Astrocyte of the cerebellum (primary cell): ENCODE measurements at regions not wholly inside any gene's neighbourhood (a gene's known extent, or its start where the extent isn't known, plus 50 kb on each side); places are given as distances from the start of the nearest gene placed in this dataset.

ENCODE experiments used
- DNase-seq: peaks from one replicate; pipeline ENCODE4 v3.0.0-alpha.2; 2011; ENCODE audit warnings: low read depth
- H3K4me3 ChIP-seq: 2 replicates; pipeline ENCODE4 v1.5.1; 2011; ENCODE audit warnings: mild to moderate bottlenecking, low read depth, low read length, moderate library complexity
- in situ Hi-C: cut with HindIII; loops from 2 replicates; pipeline ENCODE4 v1.10.0; 2017; ENCODE audit warnings: low sequenced_read_pairs
- TF ChIP-seq, protein P1 (sequence below): IDR thresholded peaks from 2 replicates; pipeline ENCODE4 v1.5.1; 2012; ENCODE audit warnings: low read length, low read depth, moderate library complexity, mild to moderate bottlenecking; ENCODE audit errors: missing control alignments

DNA sequence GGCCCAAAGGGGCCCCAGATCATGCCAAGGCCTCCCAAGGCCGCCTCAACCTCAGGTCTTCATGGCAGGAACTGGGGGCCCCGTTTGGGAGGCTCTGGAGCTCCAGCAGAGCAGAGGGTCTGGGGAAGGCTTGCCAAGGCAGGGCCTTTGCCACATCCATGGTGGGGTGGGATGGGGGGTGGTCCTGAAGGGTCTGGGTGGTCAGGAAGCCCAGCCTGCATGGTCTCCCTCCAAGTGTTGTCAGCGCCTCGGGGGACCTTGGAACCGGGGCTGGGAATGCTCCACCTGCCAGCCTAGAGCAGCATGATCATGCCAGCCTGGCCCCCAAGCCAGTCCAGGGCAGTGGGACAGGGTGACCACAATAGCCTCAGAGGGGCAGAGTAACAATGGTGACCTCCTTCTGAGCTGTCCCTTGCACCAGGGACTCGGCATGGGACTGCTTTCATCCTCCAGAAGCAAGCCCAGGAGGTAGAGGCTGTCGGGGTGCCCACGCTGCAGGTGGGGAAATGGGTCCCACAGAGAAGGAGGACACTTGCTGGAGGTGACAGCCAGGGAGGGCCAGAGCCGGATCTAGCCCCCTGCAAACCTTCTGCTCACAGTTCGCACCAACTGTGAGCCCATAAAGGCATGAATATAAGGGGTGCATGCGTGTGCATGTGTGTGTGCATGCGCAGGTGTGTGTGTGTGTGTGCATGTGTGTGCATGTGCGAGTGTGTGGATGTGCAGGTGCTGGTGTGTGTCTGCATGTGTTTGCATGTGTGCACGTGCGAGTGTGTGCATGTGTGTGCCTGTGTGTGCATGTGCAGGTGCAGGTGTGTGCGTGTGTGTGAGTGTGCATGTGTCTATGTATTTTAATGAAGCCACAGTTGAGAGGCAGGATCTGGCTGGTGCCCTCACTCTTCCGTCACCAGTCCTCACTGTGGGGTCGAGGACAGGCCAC is 63.8 kb downstream of the MYEOV start:
- TF ChIP-seq, protein P1, sequence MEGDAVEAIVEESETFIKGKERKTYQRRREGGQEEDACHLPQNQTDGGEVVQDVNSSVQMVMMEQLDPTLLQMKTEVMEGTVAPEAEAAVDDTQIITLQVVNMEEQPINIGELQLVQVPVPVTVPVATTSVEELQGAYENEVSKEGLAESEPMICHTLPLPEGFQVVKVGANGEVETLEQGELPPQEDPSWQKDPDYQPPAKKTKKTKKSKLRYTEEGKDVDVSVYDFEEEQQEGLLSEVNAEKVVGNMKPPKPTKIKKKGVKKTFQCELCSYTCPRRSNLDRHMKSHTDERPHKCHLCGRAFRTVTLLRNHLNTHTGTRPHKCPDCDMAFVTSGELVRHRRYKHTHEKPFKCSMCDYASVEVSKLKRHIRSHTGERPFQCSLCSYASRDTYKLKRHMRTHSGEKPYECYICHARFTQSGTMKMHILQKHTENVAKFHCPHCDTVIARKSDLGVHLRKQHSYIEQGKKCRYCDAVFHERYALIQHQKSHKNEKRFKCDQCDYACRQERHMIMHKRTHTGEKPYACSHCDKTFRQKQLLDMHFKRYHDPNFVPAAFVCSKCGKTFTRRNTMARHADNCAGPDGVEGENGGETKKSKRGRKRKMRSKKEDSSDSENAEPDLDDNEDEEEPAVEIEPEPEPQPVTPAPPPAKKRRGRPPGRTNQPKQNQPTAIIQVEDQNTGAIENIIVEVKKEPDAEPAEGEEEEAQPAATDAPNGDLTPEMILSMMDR, result no peak
- in situ Hi-C loops, result no loop called here

DNA sequence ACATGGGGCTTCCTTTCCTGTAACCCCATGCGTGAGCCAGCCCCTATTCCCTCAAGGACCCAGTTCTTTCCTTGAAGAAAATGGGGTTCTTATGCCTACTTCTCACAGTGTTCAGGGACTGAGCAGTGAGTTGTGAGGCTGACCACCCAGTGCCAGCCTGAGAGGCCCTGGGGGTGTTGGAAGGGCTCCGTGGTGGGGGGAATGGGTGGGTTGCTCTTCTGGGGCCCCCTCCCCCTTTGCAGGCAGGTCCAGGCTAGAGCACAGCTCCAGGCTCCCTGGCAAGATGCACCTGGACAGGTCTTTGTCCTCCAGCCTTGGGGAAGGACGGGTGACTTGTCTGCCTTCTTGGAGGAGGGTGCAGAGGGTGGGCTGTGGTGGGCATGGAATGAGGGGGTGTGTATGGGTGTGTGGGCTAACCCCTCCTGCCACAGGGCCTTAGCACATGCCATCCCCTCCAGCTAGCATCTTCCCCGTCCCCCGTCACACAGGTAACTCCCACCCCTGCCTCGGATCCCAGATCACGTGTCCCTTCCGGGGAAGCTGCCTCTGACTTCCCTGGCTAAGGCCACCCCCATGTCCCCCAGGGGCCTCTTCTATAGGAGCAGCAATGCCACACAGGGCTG is 64.6 kb downstream of the MYEOV start:
- no peak overlapping the region for H3K4me3 ChIP-seq
- no peak for DNase-seq
- in situ Hi-C loops, result no loop called here
- TF ChIP-seq, protein P1, result no peak

More for the DNA sequence above, 63.8 kb downstream of the MYEOV start:
- DNase-seq, result no peak
- H3K4me3 ChIP-seq, result no peak overlapping the region

GRCh38 chr11:69359735-69360480 is 66.0 kb downstream of the MYEOV start:
- in situ Hi-C loops, result no loop called here
- no peak for DNase-seq
- TF ChIP-seq, protein P1, result no peak
- H3K4me3 ChIP-seq, result no peak overlapping the region

DNA sequence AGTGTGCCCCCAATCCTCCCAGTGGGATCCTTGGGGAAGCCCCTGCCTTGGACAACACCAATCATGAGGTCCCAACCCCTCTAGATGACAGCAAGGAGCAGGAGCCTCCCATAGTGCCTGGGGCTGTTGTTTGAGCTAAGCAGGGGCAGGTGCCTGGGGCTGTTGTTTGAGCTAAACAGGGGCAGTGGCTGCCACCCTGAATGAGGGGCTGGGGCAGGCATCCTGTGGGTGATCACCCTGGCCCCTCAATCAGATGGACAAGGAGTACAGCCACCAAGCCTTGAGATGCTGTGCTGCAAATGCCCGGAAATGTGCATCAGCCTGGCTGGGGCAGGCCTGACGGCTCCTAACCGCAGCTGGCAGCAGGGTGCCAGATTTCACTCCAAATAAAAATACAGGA is 66.7 kb downstream of the MYEOV start:
- no peak for DNase-seq

DNA sequence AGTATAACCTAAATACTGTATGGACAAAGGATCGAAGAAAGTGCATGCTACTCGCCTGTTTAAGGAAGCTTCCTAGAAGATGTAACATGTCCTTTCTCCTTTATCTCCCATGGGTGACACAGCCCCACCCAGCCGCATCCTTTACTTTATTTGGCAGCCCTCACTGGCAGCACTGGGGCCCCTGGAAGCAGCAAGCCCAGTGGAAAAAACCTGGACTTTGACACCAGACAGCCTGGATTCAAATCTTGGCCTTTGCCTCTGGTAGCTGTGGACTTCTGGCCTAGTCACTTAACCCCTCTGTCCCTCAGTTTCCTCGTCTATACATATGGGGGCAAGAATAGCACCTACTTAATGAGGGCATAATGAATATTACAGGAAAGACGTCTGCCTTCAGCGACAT is 67.1 kb downstream of the MYEOV start:
- DNase-seq, result no peak
- TF ChIP-seq, protein P1, result no peak
- in situ Hi-C loops, result no loop called here
- H3K4me3 ChIP-seq, result no peak overlapping the region

More for the DNA sequence above, 66.7 kb downstream of the MYEOV start:
- no peak overlapping the region for H3K4me3 ChIP-seq
- in situ Hi-C loops, result no loop called here
- TF ChIP-seq, protein P1, result no peak

DNA sequence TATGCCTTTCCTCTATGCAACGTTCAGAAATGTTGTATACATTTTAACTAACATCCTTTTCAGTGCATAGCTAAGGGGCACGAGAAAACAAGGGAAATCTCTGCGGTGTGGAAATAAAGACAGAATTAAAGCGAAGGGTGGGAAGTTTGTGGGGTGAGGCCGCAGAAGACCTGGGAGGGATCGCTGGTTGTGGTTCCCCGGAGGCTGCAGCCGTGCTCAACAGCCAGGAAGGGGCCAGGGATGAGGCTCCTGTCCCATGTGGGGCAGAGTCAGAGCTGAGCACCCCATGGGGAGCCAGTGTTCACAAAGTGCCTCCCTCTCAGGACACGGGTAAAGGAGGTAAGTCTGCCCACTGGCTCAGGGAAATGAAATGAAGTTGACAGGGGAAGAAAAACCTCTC is 67.5 kb downstream of the MYEOV start:
- H3K4me3 ChIP-seq, result no peak overlapping the region
- DNase-seq, result no peak
- in situ Hi-C loops, result no loop called here
- TF ChIP-seq, protein P1, result no peak
